Gastroesophageal sphincter (tissue), 4 donors: ENCODE measurements at regions not wholly inside any gene's neighbourhood (a gene's known extent, or its start where the extent isn't known, plus 50 kb on each side); places are given as distances from the start of the nearest gene placed in this dataset.
"Not testable (repeated sequence)": the region's sequence is repeated elsewhere in the genome, so short reads cannot be mapped to it uniquely, and the experiment has no call there.

ENCODE experiments used
- ATAC-seq: fragments of 150-250 bp; one replicate; pipeline ENCODE4 v1.9.1; 2016; ENCODE audit warnings: mild to moderate bottlenecking, moderate library complexity
- H3K27ac ChIP-seq, 4 donors: fragments of 200-600 bp; sonication (generic) in 3 of 4; 1 replicate in 3 of 4; 2 replicates in 1 of 4; pipeline ENCODE4 v1.5.1; 2016 to 2019
- H3K27me3 ChIP-seq: fragments of 200-600 bp; sonication (generic); one replicate; pipeline ENCODE4 v1.5.1; 2019
- H3K36me3 ChIP-seq, 2 donors: fragments of 200-600 bp; sonication (generic); one replicate each; pipeline ENCODE4 v1.5.1; 2019; ENCODE audit warnings: control low read depth in 1 of 2
- H3K4me1 ChIP-seq, 3 donors: fragments of 200-600 bp; sonication (generic); 1 replicate in 2 of 3; 2 replicates in 1 of 3; pipeline ENCODE4 v1.5.1; 2016 to 2019; ENCODE audit warnings: control low read depth in 2 of 3
- H3K4me3 ChIP-seq, 2 donors: fragments of 200-600 bp; sonication (generic); one replicate each; pipeline ENCODE4 v1.5.1; 2019; ENCODE audit warnings: mild to moderate bottlenecking in 1 of 2, moderate library complexity in 1 of 2
- H3K9me3 ChIP-seq, 3 donors: fragments of 200-600 bp; sonication (generic); one replicate each; pipeline ENCODE4 v1.5.1; 2017 to 2019; ENCODE audit warnings: control low read depth in 2 of 3
- EP300 ChIP-seq: sonication (generic); formaldehyde crosslinking; IDR thresholded peaks from one replicate; pipeline ENCODE4 v1.6.1; 2017; ENCODE audit warnings: antibody characterized with exemption, mild to moderate bottlenecking
- POLR2A ChIP-seq, 2 donors: fragments of 450-650 bp; IDR thresholded peaks; one replicate each; pipeline ENCODE4 v1.6.1; 2017; ENCODE audit warnings: antibody characterized with exemption in 2 of 2, mild to moderate bottlenecking in 2 of 2, moderate library complexity in 1 of 2
- POLR2AphosphoS5 ChIP-seq: sonication (generic); formaldehyde crosslinking; IDR thresholded peaks from one replicate; pipeline ENCODE4 v1.6.1; 2017; ENCODE audit warnings: antibody characterized with exemption
- WGBS, 2 donors: methylation state at CpG; one replicate each; pipeline ENCODE4 v1.1.5; 2018; ENCODE audit warnings: low coverage in 1 of 2; 5-methylcytosine and 5-hydroxymethylcytosine counted together
- TF ChIP-seq, protein P1 (sequence below), 4 experiments: fragments of 200-600 bp in 2 of 4; fragments of 450-650 bp in 2 of 4; sonication (generic) in 1 of 4; IDR thresholded peaks; one replicate each; pipeline ENCODE4 v1.5.1; 2017 to 2019; ENCODE audit warnings: antibody characterized with exemption in 4 of 4, mild to moderate bottlenecking in 2 of 4, moderate library complexity in 2 of 4

DNA sequence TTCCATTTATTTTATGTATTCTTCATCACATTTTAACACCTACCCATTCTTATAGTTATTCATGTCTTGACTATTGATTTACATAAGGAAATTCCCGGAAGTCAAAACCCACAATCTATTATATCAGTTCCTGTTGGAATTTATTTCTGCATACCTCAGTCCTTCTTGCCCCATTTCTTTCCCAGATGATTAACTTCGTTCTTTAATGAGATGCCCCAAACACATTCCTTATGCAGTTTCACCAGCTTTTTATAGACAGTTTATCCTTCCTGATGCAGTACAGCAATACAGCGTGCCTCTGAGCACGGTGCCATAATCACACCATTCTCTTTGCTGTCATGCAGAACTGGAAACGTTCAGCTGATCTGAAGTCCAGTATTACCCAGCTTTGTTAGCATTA lies 175.8 kb upstream of the NANOGP8 start:
- no peak for ATAC-seq
- Histone ChIP-seq H3K27me3 (no peaks in the 10 kb centered on the region), H3K4me1 (no peaks in the 10 kb centered on the region), H3K36me3 (no peaks in the 10 kb centered on the region), H3K27ac (no peak overlapping the region), H3K4me3 (no peak overlapping the region), H3K9me3 (no peaks in the 10 kb centered on the region)
- no peak for TF ChIP-seq POLR2AphosphoS5
- WGBS, 2 donors, result 70% methylated on average over 5 of the region's 5 CpGs

DNA sequence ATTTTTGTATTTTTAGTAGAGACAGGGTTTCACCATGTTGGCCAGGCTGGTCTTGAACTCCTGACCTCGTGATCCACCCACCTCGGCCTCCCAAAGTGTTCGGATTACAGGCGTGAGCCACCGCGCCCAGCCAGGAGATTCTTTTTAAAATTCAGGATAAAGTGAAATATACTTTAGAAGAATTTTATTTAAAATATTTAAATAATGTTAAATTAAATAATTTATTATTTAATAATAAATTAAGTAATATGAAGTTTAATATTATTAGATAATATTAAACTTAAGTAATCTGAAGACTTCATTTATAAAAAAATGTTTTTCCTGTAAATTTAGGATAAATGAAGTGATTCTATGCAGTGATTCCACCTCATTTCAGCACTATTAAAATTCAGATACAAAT lies 175.2 kb upstream of the NANOGP8 start:
- not testable (repeated sequence) for H3K27me3 ChIP-seq, H3K4me1 ChIP-seq, H3K36me3 ChIP-seq, H3K9me3 ChIP-seq, H3K4me3 ChIP-seq, H3K27ac ChIP-seq, ATAC-seq
- 96 to 97% methylated on average over 6 of the region's 6 CpGs for WGBS, 2 donors

DNA sequence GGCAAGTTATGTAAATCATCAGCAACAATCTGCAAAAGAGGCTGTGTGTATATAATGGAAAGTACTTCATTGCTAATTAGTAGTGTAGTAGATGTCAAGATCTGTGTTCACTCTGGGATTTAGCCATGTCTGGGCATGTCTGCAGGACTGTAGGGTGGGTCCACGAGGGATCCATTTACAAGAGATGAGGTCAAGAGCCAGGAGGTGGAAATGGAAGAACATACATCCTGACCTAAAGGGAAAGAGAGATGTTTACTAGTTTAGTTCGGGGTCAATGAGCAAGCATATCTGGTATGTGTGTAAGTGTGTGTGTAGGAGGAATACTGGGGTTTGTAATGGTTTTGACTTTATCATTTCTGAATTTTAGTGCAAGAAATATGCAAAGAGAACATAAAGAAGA lies 171.5 kb upstream of the NANOGP8 start:
- Histone ChIP-seq H3K27ac (no peak overlapping the region), H3K4me3 (no peak overlapping the region), H3K4me1 (no peaks in the 10 kb centered on the region), H3K27me3 (no peaks in the 10 kb centered on the region), H3K36me3 (no peaks in the 10 kb centered on the region), H3K9me3 (no peaks in the 10 kb centered on the region)
- TF ChIP-seq, protein P1, sequence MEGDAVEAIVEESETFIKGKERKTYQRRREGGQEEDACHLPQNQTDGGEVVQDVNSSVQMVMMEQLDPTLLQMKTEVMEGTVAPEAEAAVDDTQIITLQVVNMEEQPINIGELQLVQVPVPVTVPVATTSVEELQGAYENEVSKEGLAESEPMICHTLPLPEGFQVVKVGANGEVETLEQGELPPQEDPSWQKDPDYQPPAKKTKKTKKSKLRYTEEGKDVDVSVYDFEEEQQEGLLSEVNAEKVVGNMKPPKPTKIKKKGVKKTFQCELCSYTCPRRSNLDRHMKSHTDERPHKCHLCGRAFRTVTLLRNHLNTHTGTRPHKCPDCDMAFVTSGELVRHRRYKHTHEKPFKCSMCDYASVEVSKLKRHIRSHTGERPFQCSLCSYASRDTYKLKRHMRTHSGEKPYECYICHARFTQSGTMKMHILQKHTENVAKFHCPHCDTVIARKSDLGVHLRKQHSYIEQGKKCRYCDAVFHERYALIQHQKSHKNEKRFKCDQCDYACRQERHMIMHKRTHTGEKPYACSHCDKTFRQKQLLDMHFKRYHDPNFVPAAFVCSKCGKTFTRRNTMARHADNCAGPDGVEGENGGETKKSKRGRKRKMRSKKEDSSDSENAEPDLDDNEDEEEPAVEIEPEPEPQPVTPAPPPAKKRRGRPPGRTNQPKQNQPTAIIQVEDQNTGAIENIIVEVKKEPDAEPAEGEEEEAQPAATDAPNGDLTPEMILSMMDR (IDR thresholded peaks at IDR 0.05), result no peak
- TF ChIP-seq POLR2A (IDR thresholded peaks at IDR 0.05) (no peak), EP300 (no peak), POLR2AphosphoS5 (no peak)
- ATAC-seq, result no peak
- 60 to 65% methylated on average over 2 of the region's 2 CpGs for WGBS, 2 donors

DNA sequence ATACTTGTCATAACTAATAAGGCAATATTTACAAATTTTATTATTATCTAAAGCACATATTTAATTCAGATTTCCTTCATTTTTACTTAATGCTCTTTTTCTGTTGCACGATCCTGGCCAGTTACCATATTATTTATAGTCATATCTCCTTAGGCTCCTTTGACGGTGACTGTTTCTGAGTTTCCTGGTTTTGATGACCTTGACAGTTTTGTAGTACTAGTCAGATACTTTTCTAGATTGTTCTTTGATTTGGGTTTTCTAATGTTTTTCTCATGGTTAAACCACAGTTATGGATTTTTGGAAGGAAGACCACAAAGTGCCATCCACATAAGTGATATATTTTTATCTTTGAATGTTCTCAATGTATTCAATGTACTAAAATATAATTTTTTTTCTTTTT lies 171.0 kb upstream of the NANOGP8 start:
- no peak for TF ChIP-seq POLR2AphosphoS5
- TF ChIP-seq, protein P1 (IDR thresholded peaks at IDR 0.05), result no peak
- no peak for TF ChIP-seq POLR2A (IDR thresholded peaks at IDR 0.05)
- no peak for TF ChIP-seq EP300
- H3K36me3 ChIP-seq, result no peaks in the 10 kb centered on the region
- H3K9me3 ChIP-seq, result no peaks in the 10 kb centered on the region
- no peak overlapping the region for H3K27ac ChIP-seq
- 33 to 63% methylated on average over 2 of the region's 2 CpGs for WGBS, 2 donors
- H3K4me1 ChIP-seq, result no peaks in the 10 kb centered on the region
- H3K27me3 ChIP-seq, result no peaks in the 10 kb centered on the region
- no peak for ATAC-seq
- H3K4me3 ChIP-seq, result no peak overlapping the region

DNA sequence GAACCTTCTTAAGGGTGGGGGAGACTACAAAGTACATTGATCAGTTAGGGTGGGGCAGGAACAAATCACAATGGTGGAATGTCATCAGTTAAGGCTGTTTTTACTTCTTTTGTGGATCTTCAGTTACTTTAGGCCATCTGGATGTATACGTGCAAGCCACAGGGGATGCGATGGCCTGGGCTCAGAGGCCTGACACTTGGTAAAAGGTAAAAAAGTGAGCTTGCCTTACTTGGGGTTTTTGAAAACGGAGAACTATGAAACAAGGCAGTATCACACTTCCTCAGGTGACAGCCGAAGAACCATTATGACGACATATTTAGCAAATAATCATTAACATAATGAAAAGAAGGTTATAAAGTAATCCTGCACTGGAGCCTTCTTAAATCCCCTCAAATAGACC lies 169.8 kb upstream of the NANOGP8 start:
- not testable (repeated sequence) for H3K36me3 ChIP-seq, ATAC-seq, H3K4me1 ChIP-seq, H3K9me3 ChIP-seq, H3K27ac ChIP-seq, H3K4me3 ChIP-seq, H3K27me3 ChIP-seq
- 92 to 100% methylated on average over 1 to 5 of the region's 5 CpGs for WGBS, 2 donors

DNA sequence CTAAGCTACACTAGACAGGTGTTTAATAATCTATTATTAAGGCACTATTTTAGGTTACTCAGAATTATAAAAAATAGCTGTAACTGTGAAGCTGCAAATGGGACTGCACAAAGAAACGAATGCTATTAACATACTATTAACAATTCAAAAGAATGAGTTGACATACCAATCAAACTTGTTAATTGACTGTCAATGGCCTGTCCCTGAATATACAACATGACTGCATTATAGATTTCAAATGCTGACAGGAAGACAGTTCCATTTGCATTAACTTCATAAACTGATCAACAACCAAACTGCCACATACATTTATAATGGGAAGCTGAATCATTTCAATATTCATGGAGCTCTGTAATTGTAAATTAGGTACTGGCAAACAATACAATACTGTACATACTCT lies 169.0 kb upstream of the NANOGP8 start:
- no peaks in the 10 kb centered on the region for H3K27me3 ChIP-seq
- WGBS, 2 donors, result 61 to 74% methylated on average over 1 of the region's 1 CpG
- ATAC-seq, result no peak
- H3K4me1 ChIP-seq, result no peaks in the 10 kb centered on the region
- TF ChIP-seq EP300 (no peak), POLR2A (IDR thresholded peaks at IDR 0.05) (no peak), POLR2AphosphoS5 (no peak)
- TF ChIP-seq, protein P1 (IDR thresholded peaks at IDR 0.05), result no peak
- H3K9me3 ChIP-seq, result no peaks in the 10 kb centered on the region
- H3K36me3 ChIP-seq, result no peaks in the 10 kb centered on the region
- H3K4me3 ChIP-seq, result no peak overlapping the region
- no peak overlapping the region for H3K27ac ChIP-seq

DNA sequence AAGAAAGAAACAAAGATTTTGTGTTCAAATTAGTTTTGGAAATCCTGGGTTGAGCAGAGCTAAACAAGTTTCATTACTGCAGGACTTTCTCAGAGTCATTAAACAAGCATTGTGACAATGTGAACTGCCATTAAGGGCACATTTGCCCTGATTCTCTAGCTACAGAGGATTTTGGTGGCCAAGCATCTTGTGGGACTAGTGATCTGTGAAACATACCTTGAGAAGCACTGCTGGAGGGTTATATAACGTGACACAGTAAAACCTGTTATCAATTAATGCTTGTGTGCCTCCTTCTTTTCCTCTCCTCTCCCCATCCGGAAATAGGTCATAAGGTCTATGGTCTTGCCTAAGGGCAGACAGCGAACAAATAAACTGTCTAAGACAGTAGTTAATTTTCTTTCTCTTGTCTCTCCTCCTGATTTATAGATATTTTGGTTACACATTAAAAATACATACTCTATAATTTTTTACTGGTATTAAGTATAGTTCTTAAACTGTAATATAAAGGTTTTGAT lies 167.3 kb upstream of the NANOGP8 start:
- WGBS, 2 donors, result 92 to 93% methylated on average over 3 of the region's 3 CpGs
- Histone ChIP-seq H3K9me3 (no peaks in the 10 kb centered on the region), H3K4me3 (no peak overlapping the region)

More for the DNA sequence above, 167.3 kb upstream of the NANOGP8 start:
- Histone ChIP-seq H3K27ac (no peak overlapping the region), H3K27me3 (no peaks in the 10 kb centered on the region), H3K4me1 (no peaks in the 10 kb centered on the region), H3K36me3 (no peaks in the 10 kb centered on the region)
- TF ChIP-seq POLR2AphosphoS5, result no peak
- TF ChIP-seq, protein P1 (IDR thresholded peaks at IDR 0.05), result no peak
- no peak for TF ChIP-seq EP300
- TF ChIP-seq POLR2A (IDR thresholded peaks at IDR 0.05), result no peak
- no peak for ATAC-seq
